NCI-H146 (cell line): ENCODE measurements at regions not wholly inside any gene's neighbourhood (a gene's known extent, or its start where the extent isn't known, plus 50 kb on each side); places are given as distances from the start of the nearest gene placed in this dataset.

Experiments
- DNase-seq: peaks from one replicate; lab custom pipeline; 2025; lab: John Stamatoyannopoulos, UW

DNA sequence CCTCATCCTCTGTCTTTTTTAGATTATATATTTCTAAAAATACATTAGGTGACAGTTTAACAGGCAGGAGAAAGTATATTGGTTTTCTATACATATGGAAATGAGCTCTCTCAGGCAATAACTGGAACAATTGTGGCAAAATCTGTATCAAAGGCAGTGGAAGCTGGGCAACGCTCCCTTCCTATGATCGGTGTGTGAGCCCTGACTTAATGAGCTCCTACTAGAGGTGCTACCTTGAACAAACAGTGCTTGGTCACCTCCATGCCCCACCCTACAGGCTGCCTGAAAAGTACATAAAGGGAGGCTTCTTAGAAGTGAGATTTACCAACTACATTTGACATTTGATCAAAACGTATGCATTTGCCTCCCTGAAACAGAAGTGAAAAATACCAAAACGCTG, 185.3 kb downstream of the EFNB2 start:
- no peak for DNase-seq

DNA sequence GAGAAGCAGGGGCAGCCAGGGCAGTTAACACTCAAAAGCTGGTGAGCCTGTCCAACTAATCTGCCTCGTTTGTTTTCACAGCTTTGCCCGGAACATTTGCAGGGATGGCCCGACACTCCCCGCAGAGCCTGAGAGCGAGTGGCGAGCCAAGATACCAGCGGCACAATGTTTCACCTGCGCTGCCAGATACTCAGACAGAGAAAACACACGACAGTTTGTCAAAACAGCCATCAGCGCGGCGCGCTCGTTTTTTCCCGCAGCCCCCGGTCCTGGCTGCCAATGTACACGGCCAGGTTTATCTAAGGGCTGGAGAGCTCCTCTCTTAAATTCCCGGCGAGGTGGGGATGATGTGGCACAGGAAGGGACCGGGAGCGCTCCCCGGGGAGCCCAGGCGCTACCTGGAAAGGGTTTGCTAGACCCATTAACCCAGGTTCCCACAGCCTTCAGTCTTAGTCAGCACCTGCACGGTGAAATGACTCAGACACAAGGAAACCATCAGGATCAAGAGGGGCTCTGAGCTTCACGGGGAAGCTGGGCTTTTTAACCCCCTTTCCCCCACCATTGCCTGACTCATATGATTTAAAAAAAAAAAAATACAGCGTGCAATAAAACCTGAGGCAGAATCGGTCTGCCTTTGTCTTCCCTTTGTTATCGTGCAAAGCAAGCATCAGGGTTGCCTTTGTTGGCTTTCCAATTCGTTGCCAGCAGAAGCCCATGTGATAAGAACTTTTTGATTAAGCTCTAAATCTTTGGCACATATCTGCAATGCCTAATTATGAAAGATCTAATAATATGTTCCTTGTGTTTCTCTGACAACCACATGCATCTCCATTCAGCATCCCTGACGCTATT, 186.2 kb downstream of the EFNB2 start:
- peak; percentile 43 for DNase-seq

DNA sequence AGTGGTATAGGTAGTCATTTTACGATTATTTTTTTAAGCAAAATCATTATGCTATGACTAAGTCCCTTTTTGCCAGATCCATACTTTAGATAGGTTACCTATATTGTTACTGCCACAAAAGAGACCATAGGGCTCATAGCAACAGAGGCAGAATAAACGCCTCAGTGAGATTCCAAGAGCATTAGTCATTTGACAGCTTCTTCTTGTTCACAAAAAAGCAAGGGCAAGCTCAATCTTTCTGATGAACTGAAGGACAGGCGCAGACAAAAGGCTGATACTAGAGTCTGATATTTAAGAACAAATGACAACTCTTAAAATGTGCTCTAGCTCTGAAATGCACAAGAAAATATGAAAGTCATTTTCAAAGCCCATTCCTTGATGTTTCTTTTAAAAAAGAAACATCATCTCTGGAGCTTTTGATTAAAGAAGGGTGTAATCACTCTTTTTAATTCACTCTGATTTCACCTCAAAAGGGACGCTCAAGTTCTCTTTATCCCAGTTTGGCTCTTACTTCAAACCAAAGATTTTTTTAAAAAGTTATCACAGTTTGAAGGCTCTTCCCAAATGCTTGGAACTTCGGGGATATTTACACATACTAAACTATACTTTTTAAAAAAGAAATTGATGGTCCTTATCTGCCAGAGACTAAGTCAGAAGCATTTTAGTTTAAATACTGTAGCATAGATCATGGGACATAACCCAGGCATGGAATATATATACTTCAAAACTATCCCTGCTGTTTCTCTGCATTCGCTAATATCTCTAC, 187.2 kb downstream of the EFNB2 start:
- DNase-seq: no peak

DNA sequence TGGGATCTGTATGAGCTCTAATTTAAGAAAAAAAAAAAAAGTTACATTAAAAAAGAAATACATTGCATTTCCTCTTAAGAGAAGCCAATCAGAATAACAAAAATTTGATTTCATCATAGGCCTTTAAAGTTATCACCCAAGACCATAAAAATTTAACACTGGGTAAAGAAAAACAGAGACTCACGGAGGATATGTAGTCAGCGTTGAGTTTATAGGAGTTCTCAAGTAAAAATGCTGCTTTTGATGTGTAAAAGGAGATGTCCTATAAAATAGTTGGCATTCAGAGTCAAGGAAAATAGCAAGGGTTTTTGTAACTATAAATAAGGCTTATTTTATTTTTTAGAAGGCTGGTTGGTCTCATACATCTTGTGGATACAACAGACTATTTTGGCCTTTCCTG, 191.1 kb downstream of the EFNB2 start:
- no peak for DNase-seq

DNA sequence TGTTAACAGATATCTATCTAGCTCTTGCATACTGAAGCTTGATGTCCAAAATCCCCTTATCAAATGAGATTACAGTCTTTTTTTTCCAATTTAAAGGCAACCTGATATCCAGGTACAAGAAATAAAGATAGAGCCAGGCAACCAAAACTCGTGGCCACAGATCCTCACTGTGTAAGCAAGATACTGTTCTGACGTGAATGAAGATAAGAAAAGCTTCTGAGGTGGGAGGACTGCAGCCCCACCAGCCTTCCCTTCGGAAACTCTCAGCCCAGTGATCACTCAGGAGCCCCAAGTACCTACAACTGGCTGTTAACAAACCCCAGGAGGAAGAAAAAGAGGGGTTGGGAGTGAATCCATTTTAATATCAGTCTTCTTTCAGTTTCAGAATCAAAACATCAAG, 191.6 kb downstream of the EFNB2 start:
- no peak for DNase-seq

DNA sequence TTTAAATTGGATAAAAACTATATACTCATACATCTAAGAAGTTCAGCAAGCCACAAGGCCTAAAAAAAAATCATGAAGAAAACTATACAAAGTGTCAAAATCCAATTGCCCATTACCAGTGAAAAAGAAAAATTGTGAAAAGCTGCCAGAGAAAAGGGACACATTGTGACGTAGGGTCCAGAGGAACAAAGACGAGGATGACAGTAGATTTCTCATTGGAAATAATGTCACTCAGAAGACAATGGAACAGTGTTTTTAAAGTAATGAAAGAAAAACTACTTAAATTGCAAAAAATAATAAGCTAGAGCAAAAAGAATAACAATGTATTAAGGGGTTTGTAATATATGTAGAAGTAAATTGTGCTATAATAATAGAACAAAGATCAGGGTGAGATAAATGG, 195.2 kb downstream of the EFNB2 start:
- no peak for DNase-seq

DNA sequence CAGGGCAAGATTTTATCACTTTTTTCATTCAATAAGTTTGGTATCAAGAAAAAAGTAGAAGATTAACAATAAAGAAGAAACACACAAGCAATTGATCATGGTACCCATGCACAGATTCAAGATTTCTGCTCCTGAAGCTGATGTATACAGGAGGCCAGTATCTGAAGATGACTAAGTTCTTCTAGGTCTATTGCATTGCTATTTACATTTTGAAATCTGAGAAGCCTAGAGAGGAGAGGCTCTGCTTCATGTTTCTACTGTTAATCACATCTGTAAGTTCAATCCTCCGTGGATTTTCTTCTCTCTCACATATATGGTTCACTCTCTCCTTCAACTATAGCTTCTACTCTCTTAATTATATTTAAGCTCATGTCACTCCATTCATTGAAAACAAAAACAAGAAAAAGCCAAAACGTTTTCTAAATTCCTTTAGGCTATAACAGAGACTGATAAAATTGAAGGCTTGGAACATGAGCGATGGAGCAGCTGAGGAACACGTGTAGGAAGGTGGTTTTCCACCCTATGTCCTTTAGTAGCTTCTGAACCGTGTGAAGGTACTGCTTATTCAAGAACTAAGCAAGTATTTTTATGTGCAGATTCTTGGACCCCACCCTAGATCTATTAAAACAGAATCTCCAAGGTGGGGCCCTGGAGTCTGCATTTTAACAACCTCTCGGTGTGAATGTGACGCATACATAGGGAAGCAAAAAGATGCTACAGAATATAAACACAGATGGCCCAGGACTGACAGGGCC, 198.2 kb downstream of the EFNB2 start:
- DNase-seq: no peak

DNA sequence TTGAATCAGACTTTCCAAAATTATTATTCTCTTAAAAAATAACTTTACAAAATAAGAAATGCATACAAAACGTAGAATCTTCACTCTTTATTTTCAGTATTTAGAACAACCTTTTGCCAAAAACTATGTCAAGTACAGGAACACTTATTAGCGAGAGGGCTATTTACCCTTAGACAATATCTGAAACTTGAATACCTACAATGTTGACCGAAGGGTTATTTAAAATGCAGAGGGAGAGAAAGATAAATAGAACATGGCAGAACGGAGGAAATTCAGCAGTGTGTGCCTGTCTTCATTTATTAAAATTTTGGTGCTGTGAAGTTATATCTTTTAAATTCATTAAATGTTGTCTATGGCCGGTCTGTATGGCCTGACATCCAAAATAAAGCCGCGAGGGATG, 198.8 kb downstream of the EFNB2 start:
- DNase-seq: no peak

DNA sequence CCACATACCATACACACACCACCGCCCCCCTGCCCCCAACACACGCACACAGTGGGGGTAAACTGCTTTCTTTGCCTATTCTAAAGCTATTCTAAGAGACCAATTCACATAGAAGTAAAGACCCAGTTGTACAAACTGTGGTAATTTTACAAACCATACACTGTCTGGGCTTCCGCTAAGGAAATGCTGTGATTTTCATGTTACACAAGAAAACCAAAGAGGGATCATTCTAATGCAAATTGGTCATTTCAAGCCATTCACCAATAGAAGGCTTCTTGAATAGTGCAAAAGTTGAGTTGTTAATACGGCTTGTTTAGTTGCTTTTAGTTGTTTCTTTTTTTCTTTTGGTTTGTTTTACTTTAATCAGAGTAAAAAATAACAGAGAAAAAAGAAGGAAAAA, 202.8 kb downstream of the EFNB2 start:
- no peak for DNase-seq

DNA sequence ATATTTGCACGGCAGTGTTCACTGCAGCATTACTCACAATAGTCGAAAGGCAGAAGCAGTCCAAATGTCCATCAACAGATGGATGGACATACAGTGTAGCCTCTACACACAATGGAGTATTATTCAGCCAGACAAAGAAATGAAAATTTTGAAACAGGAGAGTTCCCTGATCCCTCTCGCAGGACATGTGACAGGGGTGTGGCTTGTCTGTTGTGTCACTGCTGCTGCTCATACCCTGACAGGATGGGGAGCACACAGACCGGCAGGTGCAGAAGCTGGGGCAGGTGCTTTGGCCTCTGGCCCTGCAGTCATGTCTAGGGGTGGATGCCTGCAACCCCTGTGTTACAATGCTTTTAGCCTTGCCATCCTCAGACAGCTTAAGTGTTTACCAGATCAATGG, 204.3 kb downstream of the EFNB2 start:
- no peak for DNase-seq

DNA sequence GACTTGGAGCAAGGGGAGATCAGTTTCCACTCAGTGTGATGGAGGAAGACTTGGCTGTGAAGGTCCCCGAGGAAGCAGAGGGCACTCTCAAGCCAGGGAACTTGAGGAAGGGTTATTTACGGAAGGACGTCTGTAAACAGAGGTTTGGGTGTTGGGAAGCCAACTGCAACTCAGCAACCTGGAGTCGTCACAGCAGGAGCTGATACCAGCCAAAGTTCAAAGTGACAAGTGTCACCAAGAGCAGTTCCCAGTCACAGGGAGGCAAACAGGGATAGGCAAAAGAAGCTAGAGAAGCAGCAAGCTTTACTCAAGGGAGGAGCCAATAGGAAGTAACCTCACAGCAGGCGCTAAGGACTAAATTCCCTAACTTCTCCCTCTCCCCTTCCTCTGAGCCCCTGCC, 205.5 kb downstream of the EFNB2 start:
- DNase-seq: no peak

DNA sequence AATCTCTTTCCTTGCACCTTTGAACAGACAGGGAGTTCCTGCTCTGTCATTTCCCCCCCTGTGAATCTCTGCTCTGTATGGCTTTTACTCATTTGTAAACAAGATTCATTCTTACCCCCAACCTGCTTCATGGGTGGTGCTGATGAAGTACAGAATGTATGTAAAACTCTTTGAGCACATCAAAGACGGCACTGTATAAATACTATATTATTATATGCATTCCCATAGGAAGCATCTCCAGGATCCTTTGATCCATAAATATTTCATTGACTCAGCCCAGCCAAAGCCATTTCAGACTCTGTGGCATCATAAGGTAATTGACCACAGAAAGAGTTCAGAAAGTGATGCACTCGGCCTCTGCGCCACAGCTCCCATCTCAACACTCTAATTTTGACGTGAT, 208.7 kb downstream of the EFNB2 start:
- no peak for DNase-seq

DNA sequence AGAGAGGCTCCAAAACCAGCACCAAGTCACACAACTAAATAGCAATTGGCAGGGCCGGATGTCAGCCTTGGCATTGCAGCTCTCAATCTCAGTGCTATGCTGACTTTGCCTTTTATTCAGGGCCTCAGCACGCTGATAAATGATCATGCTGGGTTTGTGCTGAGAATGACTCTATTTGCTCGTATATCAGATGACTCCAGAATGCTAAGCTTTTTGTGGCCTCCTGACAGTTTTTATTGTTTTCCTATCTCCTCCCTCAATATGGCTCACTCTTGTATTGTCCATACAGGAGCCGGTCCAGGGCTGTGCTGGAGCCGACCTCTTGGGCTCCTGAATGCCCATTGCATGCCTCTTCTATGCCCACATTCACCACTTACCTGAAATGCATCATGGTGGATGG, 211.0 kb downstream of the EFNB2 start:
- DNase-seq: no peak

DNA sequence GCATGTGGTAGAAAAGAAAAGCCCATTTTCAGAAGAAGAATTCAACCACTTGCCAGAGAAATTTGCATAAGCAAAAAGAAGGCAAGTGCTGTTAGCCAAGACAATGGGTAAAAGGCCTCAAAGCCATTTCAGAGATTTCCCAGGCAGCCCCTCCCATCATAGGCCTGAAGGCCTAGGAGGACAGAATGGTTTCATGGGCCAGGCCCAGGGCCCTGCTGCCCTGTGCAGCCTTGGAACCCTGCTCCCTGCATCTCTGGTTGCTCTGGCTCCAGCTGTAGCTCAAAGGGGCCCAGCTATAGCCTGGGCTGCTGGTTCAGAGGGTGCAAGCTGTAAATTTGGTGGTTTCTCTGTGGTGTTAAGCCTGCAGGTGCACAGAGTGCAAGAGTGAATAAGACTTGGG, 212.8 kb downstream of the EFNB2 start:
- no peak for DNase-seq

DNA sequence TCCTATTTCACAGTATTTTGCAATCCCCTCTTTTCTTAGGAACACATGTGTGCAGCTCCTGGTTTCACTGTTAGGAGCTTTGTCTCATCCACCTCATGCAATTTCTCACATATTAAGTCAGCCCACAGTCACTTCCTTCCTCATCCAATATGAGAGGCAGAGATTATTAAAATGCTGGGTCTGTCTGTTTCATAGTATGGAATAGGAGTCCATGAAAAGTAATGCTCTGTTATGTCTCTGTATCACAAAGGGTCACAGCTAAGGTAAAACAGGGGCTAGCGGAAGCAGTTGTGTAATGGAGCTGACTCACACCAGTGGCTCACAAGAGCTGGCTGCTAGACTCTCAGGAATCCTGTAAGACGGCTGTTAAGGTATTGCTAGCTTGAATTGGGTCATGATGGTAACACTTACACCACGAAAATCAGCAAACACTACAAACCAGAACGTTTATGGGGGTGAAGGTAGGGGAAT, 216.5 kb downstream of the EFNB2 start:
- DNase-seq: no peak

DNA sequence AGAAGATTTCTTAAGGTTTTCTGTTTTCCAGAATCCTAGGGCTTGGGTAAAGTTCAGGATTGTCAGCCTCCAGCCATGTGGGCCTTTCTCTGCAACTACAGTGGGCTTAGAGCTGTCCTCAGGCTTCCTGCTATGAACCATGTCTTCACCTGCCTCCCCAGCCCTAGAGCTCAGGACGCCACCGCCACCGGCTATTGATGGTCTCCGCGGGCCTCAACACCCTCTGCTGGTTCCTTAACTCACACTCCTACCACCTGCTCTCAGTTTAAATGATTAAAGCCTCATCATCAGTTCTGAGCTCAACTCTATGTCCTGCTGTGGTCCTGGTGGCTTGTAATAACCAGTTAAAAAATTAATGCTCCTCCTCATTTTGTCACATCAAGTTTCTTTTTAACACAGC, 221.0 kb downstream of the EFNB2 start:
- no peak for DNase-seq

DNA sequence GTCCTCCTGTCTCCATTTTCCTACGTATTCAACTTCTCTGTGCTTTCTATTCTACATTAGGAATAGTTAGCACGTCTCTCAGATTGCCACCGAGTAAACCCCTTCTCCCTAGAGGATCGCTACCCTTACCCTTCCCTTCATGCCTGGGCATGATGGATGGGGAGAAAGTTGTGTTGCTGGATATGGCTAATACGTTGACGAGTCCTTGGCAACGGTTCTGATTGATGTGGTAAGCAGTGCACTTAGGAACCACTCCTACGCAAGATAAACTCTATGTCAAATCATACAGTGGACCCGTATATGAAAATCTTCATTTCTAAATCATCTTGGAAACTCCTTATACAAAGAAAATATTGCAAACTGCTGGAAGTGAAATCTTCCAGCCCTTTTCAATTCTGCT, 224.5 kb downstream of the EFNB2 start:
- DNase-seq: no peak

DNA sequence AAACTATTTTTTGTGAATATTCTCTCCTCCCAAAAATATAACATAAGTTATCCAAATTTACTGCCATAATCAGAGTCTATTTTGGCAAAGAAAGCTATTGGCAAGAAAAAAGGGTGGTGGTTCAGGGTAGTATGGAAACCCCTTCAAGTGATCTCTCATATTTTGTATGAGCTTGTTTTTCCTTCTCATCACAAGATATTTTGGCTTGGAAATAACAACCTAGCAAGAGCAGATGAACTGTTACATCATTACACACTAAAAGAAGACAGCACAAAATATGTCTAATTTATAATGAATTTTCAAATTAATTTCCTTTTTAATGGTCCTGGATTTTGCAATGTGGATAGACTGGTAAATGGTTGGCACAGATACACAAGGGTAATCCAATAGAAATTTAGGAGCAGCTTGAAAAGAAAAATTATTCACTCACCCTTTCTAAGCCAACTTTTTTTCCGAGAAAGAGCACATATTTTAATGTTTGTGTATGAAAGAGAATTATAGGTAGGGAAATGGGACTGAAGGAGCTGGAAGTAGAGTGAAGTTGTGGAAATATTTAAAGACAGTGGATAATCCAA, 225.1 kb downstream of the EFNB2 start:
- DNase-seq: no peak

DNA sequence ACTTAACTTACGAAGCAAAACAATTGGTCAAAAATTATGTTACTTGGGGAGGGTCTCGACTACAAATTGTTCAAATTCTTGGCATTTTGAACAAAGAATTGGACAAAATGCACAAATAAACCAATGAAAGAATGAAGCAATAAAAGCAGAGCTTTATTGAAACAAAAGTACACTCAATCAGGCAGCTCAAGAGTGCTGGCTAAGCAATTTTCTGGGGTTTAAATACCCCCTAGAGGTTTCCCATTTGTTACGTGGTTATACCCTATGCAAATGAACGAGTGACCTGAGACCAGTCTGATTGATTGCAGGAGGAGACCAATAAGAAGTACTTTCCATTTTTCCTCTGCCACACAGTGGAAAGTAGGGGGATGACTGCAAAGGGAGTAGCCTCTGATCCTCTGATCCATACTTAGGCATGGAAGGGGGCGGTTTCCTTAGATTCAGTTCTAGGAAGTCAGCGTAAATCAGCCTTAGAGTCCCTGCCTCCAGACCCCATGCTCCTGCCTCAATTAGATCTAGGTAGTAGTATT, 228.6 kb downstream of the EFNB2 start:
- DNase-seq: no peak

DNA sequence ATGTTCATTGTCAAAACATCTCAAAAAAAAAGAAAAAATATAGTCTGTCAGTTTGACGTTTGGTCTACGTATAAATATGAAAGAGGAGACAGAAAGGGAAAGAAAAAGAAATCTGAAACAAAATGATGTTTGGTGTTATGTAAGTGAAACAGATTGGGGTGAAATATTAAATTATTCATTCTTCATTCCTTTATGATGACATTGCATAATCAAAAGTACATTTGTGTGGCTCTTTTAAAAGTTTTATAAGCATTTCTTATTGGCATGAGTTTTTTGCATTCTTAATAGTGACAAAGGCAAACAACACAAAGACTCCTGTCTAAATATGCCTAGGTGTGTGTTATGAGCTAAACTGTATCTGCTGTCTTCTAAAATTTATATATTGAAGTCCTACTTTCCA, 232.6 kb downstream of the EFNB2 start:
- DNase-seq: no peak

DNA sequence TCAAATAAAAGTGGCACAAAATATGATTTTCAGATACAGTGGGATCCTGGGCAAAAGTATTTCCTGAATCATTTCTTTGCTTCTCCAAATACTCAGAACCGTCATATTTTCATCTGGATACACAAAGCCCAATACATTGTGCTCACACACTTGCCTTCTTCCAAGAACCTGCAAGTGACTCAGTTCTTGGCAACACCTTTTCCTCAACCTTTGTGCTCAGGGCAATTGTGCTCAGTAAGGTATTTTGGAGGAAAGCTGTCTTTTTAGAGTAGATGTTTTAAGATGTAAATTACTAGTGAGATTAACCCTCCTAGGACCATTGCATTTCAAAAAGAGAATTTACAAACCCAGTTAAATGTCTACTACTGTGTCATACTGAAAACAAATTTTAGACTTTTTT, 233.5 kb downstream of the EFNB2 start:
- DNase-seq: no peak

DNA sequence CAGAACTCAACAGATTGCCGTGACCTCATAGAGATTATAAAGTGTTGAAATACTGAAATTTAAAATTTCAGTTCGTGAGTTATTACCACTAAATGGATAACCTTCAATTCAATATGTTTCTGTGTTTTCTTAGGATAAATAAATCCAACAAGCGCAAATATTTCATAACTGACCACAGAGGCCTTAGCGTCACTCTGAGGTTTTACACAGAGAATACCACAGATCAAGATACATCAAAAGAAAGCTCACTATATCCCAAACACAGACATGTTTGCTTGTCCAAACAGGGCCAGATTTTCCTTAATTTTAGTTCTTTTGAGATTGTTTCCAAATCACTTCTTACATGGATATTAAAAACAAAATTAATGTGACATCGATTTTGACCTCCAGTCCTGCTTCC, 235.8 kb downstream of the EFNB2 start:
- DNase-seq: no peak
